HT1080 (cell line): ENCODE measurements at regions not wholly inside any gene's neighbourhood (a gene's known extent, or its start where the extent isn't known, plus 50 kb on each side); places are given as distances from the start of the nearest gene placed in this dataset.
A peak's percentile ranks its signal among the peaks of the same experiment; 100 is the strongest.
"Not testable (repeated sequence)": the region's sequence is repeated elsewhere in the genome, so short reads cannot be mapped to it uniquely, and the experiment has no call there.

Experiments used
- DNase-seq: peaks from one replicate; pipeline ENCODE4 v3.0.0-alpha.2; 2015; ENCODE audit warnings: low read depth

GRCh38 chr9:30069236-30069635 lies 2315.2 kb upstream of the ACO1 start:
- DNase-seq, result not testable (repeated sequence)

GRCh38 chr9:30075022-30075421 lies 2309.4 kb upstream of the ACO1 start:
- DNase-seq, result no peak

GRCh38 chr9:30075451-30076199 lies 2308.8 kb upstream of the ACO1 start:
- DNase-seq, result peak; percentile 90

- no peak for DNase-seq
Measured at GRCh38 chr9:30078195-30078594, 2306.2 kb upstream of the ACO1 start.

GRCh38 chr9:30089428-30089827 lies 2295.0 kb upstream of the ACO1 start:
- no peak for DNase-seq

GRCh38 chr9:30103647-30104394 lies 2280.6 kb upstream of the ACO1 start:
- DNase-seq, result peak; percentile 35

- DNase-seq, result not testable (repeated sequence)
Measured at GRCh38 chr9:30107134-30107533, 2277.3 kb upstream of the ACO1 start.

GRCh38 chr9:30116673-30117217 lies 2267.7 kb upstream of the ACO1 start:
- no peak for DNase-seq

GRCh38 chr9:30120666-30121065 lies 2263.8 kb upstream of the ACO1 start:
- DNase-seq, result no peak

GRCh38 chr9:30121611-30122010 lies 2262.8 kb upstream of the ACO1 start:
- no peak for DNase-seq

- DNase-seq, result no peak
Measured at GRCh38 chr9:30125881-30126280, 2258.6 kb upstream of the ACO1 start.

- no peak for DNase-seq
Measured at GRCh38 chr9:30127371-30127770, 2257.1 kb upstream of the ACO1 start.

- no peak for DNase-seq
Measured at GRCh38 chr9:30140407-30140806, 2244.0 kb upstream of the ACO1 start.

GRCh38 chr9:30160570-30160969 lies 2223.9 kb upstream of the ACO1 start:
- DNase-seq, result no peak

- peak; percentile 17 for DNase-seq
Measured at GRCh38 chr9:30172206-30172605, 2212.2 kb upstream of the ACO1 start.

GRCh38 chr9:30178610-30179009 lies 2205.8 kb upstream of the ACO1 start:
- no peak for DNase-seq

GRCh38 chr9:30193421-30193820 lies 2191.0 kb upstream of the ACO1 start:
- DNase-seq, result no peak

- no peak for DNase-seq
Measured at GRCh38 chr9:30196941-30197340, 2187.5 kb upstream of the ACO1 start.

GRCh38 chr9:30197453-30197852 lies 2187.0 kb upstream of the ACO1 start:
- no peak for DNase-seq

GRCh38 chr9:30197954-30198353 lies 2186.5 kb upstream of the ACO1 start:
- peak; percentile 17 for DNase-seq

GRCh38 chr9:30198463-30199309 lies 2185.8 kb upstream of the ACO1 start:
- peak; percentile 7 for DNase-seq

- DNase-seq, result no peak
Measured at GRCh38 chr9:30201024-30201423, 2183.4 kb upstream of the ACO1 start.
